SK-N-SH (cell line): ENCODE measurements at regions not wholly inside any gene's neighbourhood (a gene's known extent, or its start where the extent isn't known, plus 50 kb on each side); places are given as distances from the start of the nearest gene placed in this dataset.
A peak's percentile ranks its signal among the peaks of the same experiment; 100 is the strongest.

Source experiments
- CTCF ChIA-PET: fragments of 300-600, 350-600 bp; formaldehyde crosslinking; extraction: SDS; loops from one replicate; lab custom pipeline; 2021; lab: Yijun Ruan, JAX
- POLR2A ChIA-PET: fragments of 350-600 bp; sonication (Branson Sonifier 250); formaldehyde crosslinking; extraction: SDS; loops from one replicate; lab custom pipeline; 2020; ENCODE audit warnings: antibody characterized with exemption, inconsistent platforms; lab: Yijun Ruan, JAX
- DNase-seq: peaks from one replicate; pipeline ENCODE4 v3.0.0; 2012
- H2AFZ ChIP-seq: fragments of 200-600 bp; sonication (generic); 2 replicates; pipeline ENCODE4 v1.8.1; 2016; ENCODE audit warnings: antibody characterized with exemption, mild to moderate bottlenecking, low read depth
- H3F3A ChIP-seq: fragments of 200-600 bp; sonication (generic); replicated peaks from 2 replicates; pipeline ENCODE3; 2016; ENCODE audit warnings: antibody characterized with exemption, mild to moderate bottlenecking; ENCODE audit not compliant: insufficient read depth
- H3K27ac ChIP-seq, 2 experiments: fragments of 200-500 bp in 1 of 2; fragments of 200-600 bp in 1 of 2; sonication (Bioruptor generic) in 1 of 2; sonication (generic), shearing (Covaris generic) in 1 of 2; 2 replicates each; pipeline versions ENCODE4 v1.5.1 to v1.6.1; 2014 to 2016; ENCODE audit warnings: low read depth in 2 of 2, inconsistent platforms in 1 of 2, low read length in 1 of 2, mild to moderate bottlenecking in 1 of 2, mixed read lengths in 1 of 2
- H3K27me3 ChIP-seq: fragments of 200-600 bp; sonication (generic), shearing (Covaris generic); 2 replicates; pipeline ENCODE4 v1.6.1; 2016; ENCODE audit warnings: mixed run types; ENCODE audit not compliant: insufficient read depth
- H3K36me3 ChIP-seq, 2 experiments: fragments of 200-500 bp in 1 of 2; fragments of 200-600 bp in 1 of 2; sonication (Bioruptor generic) in 1 of 2; sonication (generic) in 1 of 2; replicated peaks in 1 of 2; 2 replicates each; pipeline versions ENCODE3 to v1.5.1; 2014 to 2016; ENCODE audit warnings: low read length in 1 of 2, mild to moderate bottlenecking in 1 of 2; ENCODE audit not compliant: insufficient read depth in 2 of 2, control insufficient read depth in 1 of 2
- H3K4me1 ChIP-seq, 2 experiments: fragments of 200-500 bp in 1 of 2; fragments of 200-600 bp in 1 of 2; sonication (Bioruptor generic) in 1 of 2; sonication (generic), shearing (Covaris generic) in 1 of 2; 2 replicates each; pipeline versions ENCODE4 v1.5.1 to v1.6.1; 2014 to 2016; ENCODE audit warnings: low read depth in 1 of 2, low read length in 1 of 2, mixed run types in 1 of 2; ENCODE audit not compliant: insufficient read depth in 2 of 2, control insufficient read depth in 1 of 2
- H3K4me2 ChIP-seq: fragments of 200-600 bp; sonication (generic), shearing (Covaris generic); 2 replicates; pipeline ENCODE4 v1.6.1; 2017; ENCODE audit warnings: mixed run types
- H3K4me3 ChIP-seq, 2 experiments: fragments of 200-500 bp in 1 of 2; fragments of 200-600 bp in 1 of 2; sonication (Bioruptor generic) in 1 of 2; sonication (generic), shearing (Covaris generic) in 1 of 2; 2 replicates each; pipeline versions ENCODE4 v1.5.1 to v1.8.1; 2014 to 2016; ENCODE audit warnings: low read depth in 2 of 2, inconsistent platforms in 1 of 2, low read length in 1 of 2, mild to moderate bottlenecking in 1 of 2, mixed read lengths in 1 of 2, moderate library complexity in 1 of 2
- H3K79me2 ChIP-seq: fragments of 200-600 bp; sonication (generic); 2 replicates; pipeline ENCODE4 v1.8.1; 2017; ENCODE audit warnings: mild to moderate bottlenecking; ENCODE audit not compliant: insufficient read depth
- H3K9ac ChIP-seq: fragments of 200-600 bp; sonication (generic); 2 replicates; pipeline ENCODE4 v1.6.1; 2017; ENCODE audit warnings: mixed run types
- H3K9me2 ChIP-seq: fragments of 200-600 bp; sonication (generic); 2 replicates; pipeline ENCODE4 v1.6.1; 2017; ENCODE audit warnings: mixed run types
- H3K9me3 ChIP-seq: fragments of 200-600 bp; sonication (generic); 2 replicates; pipeline ENCODE4 v1.6.1; 2017; ENCODE audit warnings: mixed run types, mild to moderate bottlenecking, moderate library complexity
- H4K20me1 ChIP-seq: fragments of 200-600 bp; sonication (generic); 2 replicates; pipeline ENCODE4 v1.6.1; 2017; ENCODE audit warnings: mild to moderate bottlenecking, mixed run types; ENCODE audit not compliant: insufficient read depth
- CHD2 ChIP-seq: fragments of 150-350 bp; IDR thresholded peaks from 2 replicates; pipeline ENCODE4 v1.6.1; 2018; ENCODE audit warnings: low read length; ENCODE audit not compliant: partially characterized antibody
- ELF1 ChIP-seq: IDR thresholded peaks from 2 replicates; pipeline ENCODE4 v1.4.0; 2012
- EZH2phosphoT487 ChIP-seq: fragments of 200-600 bp; sonication (generic); IDR thresholded peaks from 2 replicates; pipeline ENCODE4 v1.6.1; 2017; ENCODE audit warnings: low read depth, mixed run types, mild to moderate bottlenecking, antibody characterized with exemption, moderate library complexity, borderline replicate concordance
- FOSL2 ChIP-seq: IDR thresholded peaks from 2 replicates; pipeline ENCODE4 v1.4.0; 2012; ENCODE audit warnings: low read depth, mild to moderate bottlenecking, moderate library complexity, borderline replicate concordance
- FOXJ3 ChIP-seq: sonication (generic); formaldehyde crosslinking; IDR thresholded peaks from 2 replicates; pipeline ENCODE4 v1.5.1; 2020; ENCODE audit warnings: mild to moderate bottlenecking, missing genetic modification reagents
- GABPA ChIP-seq: IDR thresholded peaks from 2 replicates; pipeline ENCODE4 v1.4.0; 2012; ENCODE audit warnings: low read depth, mild to moderate bottlenecking
- GATA2 ChIP-seq: sonication (generic); formaldehyde crosslinking; IDR thresholded peaks from 2 replicates; pipeline ENCODE4 v1.5.0; 2020; ENCODE audit warnings: mild to moderate bottlenecking, missing genetic modification reagents
- JUND ChIP-seq: IDR thresholded peaks from 2 replicates; pipeline ENCODE4 v1.4.0; 2012
- MEF2A ChIP-seq: IDR thresholded peaks from 2 replicates; pipeline ENCODE4 v1.4.0; 2012; ENCODE audit warnings: low read depth, borderline replicate concordance
- NFIC ChIP-seq: IDR thresholded peaks from 2 replicates; pipeline ENCODE4 v1.4.0; 2012; ENCODE audit warnings: borderline replicate concordance
- RAD21 ChIP-seq: IDR thresholded peaks from 2 replicates; pipeline ENCODE4 v1.6.1; 2012; ENCODE audit warnings: mild to moderate bottlenecking, low read length
- RXRA ChIP-seq: IDR thresholded peaks from 2 replicates; pipeline ENCODE4 v1.4.0; 2012; ENCODE audit warnings: low read depth, mild to moderate bottlenecking, borderline replicate concordance
- SIN3A ChIP-seq: IDR thresholded peaks from 2 replicates; pipeline ENCODE4 v1.6.1; 2012; ENCODE audit warnings: low read depth, mild to moderate bottlenecking, low read length, moderate library complexity, borderline replicate concordance
- TAF1 ChIP-seq: IDR thresholded peaks from 2 replicates; pipeline ENCODE4 v1.6.1; 2012; ENCODE audit warnings: low read depth, mild to moderate bottlenecking, low read length, moderate library complexity, borderline replicate concordance
- TCF12 ChIP-seq: IDR thresholded peaks from 2 replicates; pipeline ENCODE4 v1.4.0; 2012
- WGBS: methylation state at CpG from one replicate; pipeline ENCODE4 v1.1.6; 2017; ENCODE audit warnings: low lambda C conversion rate; 5-methylcytosine and 5-hydroxymethylcytosine counted together
- TF ChIP-seq, protein P1 (sequence below): IDR thresholded peaks from 2 replicates; pipeline ENCODE4 v1.4.0; 2012; ENCODE audit warnings: low read depth, borderline replicate concordance
- TF ChIP-seq, protein P2 (sequence below): IDR thresholded peaks from 2 replicates; pipeline ENCODE4; 2012
- TF ChIP-seq, protein P3 (sequence below): IDR thresholded peaks from 2 replicates; pipeline ENCODE4 v1.4.0; 2012; ENCODE audit warnings: low read depth, borderline replicate concordance
- TF ChIP-seq, protein P4 (sequence below): fragments of 150-350 bp; IDR thresholded peaks from 2 replicates; pipeline ENCODE4 v1.6.1; 2016; ENCODE audit warnings: mild to moderate bottlenecking, low read depth, low read length

DNA sequence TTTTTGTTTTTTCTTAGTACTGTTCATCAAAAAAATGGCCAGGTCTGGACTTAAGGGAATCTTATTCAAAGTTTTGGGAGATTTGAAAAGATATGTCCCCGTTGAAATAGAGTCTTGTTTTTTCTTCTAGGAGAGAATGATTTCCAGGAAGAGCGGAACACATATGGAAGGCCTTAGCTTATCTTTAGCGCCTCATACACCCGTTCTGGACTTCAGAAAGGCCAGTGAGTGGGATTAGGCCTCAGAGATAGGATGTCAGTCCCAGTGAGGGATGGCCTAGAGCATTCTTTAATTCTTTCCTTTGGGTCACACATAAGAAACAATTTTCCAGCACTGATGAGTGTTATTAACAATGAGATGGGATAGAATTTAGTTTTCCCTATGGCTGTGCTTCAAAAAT lies 54.5 kb upstream of the HAND2 start:
- H3K4me1 ChIP-seq = no peaks in the 10 kb centered on the region; a peak in 1 of 4 replicates
- no peak overlapping the region for H2AFZ ChIP-seq
- ChIA-PET CTCF (interaction anchor here (2.1 kb wide), 1 partner anchor 11 kb away, joined by 7 read pairs; no protein-coding TSS in a partner anchor), POLR2A (interaction anchor here (0.6 kb wide), 1 partner anchor 453 kb away, joined by 4 read pairs; no protein-coding TSS in a partner anchor)
- no peaks in the 10 kb centered on the region for H3F3A ChIP-seq
- no peaks in the 10 kb centered on the region for H3K36me3 ChIP-seq
- H3K9ac ChIP-seq = no peak overlapping the region
- H3K27ac ChIP-seq = no peak overlapping the region; a peak in 1 of 4 replicates
- no peak overlapping the region for H3K4me3 ChIP-seq
- H3K9me3 ChIP-seq = no peaks in the 10 kb centered on the region
- no peaks in the 10 kb centered on the region for H3K9me2 ChIP-seq
- H3K79me2 ChIP-seq = no peaks in the 10 kb centered on the region
- no peak overlapping the region for H3K4me2 ChIP-seq
- no peaks in the 10 kb centered on the region for H3K27me3 ChIP-seq
- no peak for TF ChIP-seq FOSL2
- TF ChIP-seq, protein P1, sequence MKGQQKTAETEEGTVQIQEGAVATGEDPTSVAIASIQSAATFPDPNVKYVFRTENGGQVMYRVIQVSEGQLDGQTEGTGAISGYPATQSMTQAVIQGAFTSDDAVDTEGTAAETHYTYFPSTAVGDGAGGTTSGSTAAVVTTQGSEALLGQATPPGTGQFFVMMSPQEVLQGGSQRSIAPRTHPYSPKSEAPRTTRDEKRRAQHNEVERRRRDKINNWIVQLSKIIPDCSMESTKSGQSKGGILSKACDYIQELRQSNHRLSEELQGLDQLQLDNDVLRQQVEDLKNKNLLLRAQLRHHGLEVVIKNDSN = no peak
- TF ChIP-seq RXRA = no peak
- TF ChIP-seq, protein P2, sequence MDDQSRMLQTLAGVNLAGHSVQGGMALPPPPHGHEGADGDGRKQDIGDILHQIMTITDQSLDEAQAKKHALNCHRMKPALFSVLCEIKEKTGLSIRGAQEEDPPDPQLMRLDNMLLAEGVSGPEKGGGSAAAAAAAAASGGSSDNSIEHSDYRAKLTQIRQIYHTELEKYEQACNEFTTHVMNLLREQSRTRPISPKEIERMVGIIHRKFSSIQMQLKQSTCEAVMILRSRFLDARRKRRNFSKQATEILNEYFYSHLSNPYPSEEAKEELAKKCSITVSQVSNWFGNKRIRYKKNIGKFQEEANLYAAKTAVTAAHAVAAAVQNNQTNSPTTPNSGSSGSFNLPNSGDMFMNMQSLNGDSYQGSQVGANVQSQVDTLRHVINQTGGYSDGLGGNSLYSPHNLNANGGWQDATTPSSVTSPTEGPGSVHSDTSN = no peak
- no peak for TF ChIP-seq ELF1
- TF ChIP-seq SIN3A = no peak
- no peak for TF ChIP-seq TCF12
- TF ChIP-seq CHD2 = no peak
- TF ChIP-seq FOXJ3 (CRISPR knock-in tag) = no peak
- TF ChIP-seq, protein P3, sequence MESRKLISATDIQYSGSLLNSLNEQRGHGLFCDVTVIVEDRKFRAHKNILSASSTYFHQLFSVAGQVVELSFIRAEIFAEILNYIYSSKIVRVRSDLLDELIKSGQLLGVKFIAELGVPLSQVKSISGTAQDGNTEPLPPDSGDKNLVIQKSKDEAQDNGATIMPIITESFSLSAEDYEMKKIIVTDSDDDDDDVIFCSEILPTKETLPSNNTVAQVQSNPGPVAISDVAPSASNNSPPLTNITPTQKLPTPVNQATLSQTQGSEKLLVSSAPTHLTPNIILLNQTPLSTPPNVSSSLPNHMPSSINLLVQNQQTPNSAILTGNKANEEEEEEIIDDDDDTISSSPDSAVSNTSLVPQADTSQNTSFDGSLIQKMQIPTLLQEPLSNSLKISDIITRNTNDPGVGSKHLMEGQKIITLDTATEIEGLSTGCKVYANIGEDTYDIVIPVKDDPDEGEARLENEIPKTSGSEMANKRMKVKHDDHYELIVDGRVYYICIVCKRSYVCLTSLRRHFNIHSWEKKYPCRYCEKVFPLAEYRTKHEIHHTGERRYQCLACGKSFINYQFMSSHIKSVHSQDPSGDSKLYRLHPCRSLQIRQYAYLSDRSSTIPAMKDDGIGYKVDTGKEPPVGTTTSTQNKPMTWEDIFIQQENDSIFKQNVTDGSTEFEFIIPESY = no peak
- no peak for TF ChIP-seq RAD21
- TF ChIP-seq NFIC = no peak
- no peak for TF ChIP-seq GABPA
- TF ChIP-seq TAF1 = no peak
- TF ChIP-seq MEF2A = no peak
- no peak for TF ChIP-seq GATA2
- TF ChIP-seq JUND = no peak
- TF ChIP-seq, protein P4, sequence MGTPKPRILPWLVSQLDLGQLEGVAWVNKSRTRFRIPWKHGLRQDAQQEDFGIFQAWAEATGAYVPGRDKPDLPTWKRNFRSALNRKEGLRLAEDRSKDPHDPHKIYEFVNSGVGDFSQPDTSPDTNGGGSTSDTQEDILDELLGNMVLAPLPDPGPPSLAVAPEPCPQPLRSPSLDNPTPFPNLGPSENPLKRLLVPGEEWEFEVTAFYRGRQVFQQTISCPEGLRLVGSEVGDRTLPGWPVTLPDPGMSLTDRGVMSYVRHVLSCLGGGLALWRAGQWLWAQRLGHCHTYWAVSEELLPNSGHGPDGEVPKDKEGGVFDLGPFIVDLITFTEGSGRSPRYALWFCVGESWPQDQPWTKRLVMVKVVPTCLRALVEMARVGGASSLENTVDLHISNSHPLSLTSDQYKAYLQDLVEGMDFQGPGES = no peak
- TF ChIP-seq EZH2phosphoT487 = no peak
- DNase-seq = peak; percentile 20
- H4K20me1 ChIP-seq = no peaks in the 10 kb centered on the region
- 83% methylated on average over 4 of the region's 4 CpGs for WGBS
